ENCODE measurements at regions not wholly inside any gene's neighbourhood (a gene's known extent, or its start where the extent isn't known, plus 50 kb on each side); places are given as distances from the start of the nearest gene placed in this dataset.

DNA sequence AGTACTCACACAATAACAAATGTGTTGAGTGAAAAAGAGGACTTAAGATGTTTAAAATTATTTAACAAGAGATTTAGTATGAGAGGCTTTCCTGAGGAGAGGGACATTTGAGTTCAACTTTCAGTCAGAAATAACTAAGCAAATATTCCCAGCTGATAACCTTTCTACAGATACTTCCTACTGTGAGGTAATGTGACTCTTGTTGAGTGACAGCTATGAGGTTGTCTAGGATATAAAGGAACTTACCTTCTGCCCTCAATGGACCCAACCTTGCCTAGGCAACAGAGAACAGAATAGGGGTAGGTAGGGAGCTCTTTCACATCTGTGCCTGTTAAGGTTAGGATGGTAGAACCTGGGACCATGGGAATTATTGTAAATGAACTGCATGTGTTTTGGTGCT, 54.7 kb downstream of the GLUD2 start:
- no peak for DNase-seq (ENCODE audit: low read depth)

DNA sequence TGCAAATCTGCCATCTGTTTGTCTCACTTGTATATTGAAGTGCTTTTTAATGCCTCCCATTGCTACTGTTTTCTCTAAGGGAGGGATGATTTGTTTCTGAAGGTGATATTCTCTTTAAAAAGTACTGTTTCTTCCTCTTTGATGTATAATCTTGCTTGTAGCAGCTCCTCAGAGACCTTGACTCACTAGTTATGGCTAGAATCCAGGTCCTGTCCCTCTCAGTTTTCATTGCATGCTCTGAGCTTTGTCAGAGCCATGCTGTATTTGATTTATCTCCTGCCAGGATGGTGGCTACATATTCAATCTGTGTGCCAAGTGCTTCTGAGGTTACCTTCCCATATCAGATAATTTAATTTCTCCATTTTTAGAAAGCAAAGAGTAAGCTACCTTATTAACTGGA, 56.0 kb downstream of the GLUD2 start:
- DNase-seq (ENCODE audit: low read depth) = no peak

DNA sequence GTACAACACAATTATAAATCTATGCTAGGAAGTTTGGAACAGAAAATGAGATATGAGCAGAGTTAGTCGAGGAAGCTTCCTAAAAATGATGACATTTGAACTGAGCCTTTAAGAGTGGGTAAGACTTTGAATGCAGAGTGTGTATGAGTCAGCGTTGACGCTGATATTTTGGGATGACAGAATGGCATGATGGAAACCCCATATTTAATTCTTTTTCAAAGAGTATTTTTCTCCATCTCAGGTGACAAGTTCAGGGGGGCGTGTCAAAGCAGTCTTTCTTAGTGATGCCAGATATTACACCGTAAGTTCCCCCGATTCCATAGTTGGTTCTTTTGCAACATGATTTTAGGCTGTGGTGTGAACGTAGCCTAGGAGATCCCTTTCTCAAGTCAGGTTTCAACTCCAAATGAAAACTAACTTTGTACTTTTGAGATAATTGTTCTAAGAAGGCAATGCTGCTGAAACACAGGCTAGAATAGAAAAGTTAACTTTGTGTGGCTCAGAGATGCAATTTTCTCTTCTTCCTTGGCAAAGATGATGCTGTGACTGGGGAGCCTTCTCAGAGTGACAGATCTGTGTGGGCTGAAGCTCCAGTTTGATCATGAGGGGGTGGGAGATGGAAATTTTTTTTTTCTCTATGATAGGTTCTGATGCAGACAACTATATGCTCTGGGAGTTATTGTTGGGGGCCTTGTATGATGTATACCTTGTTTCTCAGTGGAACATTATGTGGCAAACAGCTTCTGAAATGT, 59.2 kb downstream of the GLUD2 start:
- no peak for DNase-seq (ENCODE audit: low read depth)

DNA sequence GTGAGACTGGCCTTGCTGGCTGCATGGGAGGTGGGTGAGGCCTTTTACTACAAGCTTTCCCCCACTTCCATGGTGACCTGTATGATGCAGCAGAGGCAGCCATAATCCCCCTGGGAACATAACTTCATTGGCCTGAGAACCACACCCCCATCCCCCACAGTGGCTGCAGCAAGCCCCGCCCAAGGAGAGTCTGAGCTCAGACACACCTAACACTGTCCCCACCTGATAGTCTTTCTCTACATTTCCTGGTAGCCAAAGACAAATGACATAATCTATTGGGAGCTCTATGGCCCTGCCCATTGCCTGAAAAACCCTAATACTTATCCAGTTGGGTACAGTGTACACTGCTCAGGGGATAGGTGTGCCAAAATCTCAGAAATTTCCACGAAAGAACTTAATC, 62.6 kb downstream of the GLUD2 start:
- DNase-seq (ENCODE audit: low read depth) = no peak

DNA sequence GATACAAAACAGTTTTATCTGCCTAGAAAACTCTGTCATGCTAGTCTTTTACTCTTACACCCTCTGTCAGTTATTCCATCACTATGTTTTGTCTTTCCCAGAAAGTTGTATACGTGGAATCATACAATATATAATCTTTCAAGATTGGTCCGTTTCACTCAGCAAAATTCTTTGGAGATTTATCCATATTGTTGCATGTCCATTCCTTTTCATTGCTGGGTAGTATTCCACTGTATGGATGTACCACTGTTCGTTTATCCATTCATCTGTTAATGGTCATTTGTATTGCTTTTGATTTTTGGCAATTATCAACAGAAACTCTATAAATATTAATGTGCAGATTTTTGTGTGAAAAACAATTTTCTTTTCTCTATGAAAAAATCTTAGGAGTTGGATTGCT, 63.1 kb downstream of the GLUD2 start:
- no peak for DNase-seq (ENCODE audit: low read depth)

DNA sequence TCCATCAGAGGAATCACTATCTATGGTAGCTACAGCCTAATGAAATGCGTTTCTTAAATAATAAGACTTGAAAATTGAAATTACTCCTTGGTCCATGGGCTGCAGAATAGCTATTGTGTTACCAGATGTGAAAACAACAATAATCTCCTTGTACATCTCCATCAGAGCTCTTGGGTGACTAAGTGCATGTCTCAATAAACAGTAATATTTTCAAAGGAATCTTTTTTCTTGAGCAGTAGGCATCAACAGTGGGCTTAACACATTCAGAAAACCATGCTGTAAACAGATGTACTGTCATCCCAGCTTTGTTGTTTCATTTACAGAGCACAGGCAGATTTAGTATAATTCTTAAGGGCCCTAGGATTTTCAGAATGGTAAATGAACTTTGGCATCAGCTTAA, 67.3 kb downstream of the GLUD2 start:
- no peak for DNase-seq (ENCODE audit: low read depth)

DNA sequence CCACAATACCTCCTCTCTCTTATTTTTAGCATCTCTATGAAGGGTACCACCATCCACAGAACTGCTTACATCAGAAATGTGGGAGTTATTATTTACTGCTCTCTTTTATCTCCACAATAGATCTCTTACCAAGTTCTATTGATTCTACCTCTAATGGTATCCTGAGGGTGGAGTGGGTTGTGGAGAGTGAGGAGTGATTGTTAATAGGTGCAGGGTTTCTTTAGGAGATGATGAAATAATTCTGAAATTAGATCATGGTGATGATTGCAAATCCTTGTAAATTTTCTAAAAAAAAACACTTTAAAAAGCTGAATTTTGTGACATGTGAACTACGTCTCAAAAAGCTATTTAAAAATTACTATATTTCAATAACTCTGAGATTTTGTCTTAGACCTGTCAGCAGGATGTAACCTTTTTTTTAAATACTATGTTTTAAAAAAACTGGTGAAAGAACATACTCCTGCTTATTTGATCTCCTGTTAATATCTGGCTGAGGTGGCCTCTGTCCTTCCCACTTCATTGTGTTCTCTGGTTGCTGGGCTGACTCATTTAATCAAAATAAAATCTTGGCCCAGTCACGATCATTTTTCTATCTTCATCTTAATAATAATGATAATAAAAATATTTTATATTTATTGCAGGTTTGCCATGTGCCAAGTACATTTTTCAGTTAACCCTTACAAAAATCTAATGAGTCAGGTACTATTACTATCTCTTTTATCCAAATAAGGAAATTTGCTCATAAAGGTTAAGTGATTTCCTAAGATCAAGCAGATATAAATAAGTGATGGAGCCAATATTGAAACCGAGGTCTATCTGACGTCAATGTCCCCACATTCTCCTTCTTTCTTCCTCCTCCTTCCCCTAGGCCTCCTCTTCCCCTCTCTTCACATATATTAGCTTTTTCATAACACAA, 73.5 kb downstream of the GLUD2 start:
- DNase-seq (ENCODE audit: low read depth) = no peak

DNA sequence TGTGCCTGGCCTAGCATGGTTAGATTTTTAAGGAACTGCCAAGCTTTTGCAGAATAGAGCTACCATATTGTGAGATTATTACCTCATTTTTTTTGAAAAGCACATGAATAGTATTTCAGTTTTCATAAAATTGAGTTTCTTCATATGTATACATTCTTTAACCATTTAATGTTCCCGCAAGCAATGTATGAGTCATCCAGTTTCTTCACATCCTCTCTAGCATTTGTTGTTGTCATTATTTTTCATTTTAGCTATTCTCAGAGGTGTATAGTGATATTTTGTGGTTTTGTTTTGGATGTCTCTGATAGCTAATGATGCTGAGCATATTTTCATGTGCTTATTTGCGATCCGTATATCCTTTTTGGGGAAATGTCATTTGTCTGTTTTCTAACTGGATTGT, 74.9 kb downstream of the GLUD2 start:
- peak; percentile 1 for DNase-seq (ENCODE audit: low read depth)

DNA sequence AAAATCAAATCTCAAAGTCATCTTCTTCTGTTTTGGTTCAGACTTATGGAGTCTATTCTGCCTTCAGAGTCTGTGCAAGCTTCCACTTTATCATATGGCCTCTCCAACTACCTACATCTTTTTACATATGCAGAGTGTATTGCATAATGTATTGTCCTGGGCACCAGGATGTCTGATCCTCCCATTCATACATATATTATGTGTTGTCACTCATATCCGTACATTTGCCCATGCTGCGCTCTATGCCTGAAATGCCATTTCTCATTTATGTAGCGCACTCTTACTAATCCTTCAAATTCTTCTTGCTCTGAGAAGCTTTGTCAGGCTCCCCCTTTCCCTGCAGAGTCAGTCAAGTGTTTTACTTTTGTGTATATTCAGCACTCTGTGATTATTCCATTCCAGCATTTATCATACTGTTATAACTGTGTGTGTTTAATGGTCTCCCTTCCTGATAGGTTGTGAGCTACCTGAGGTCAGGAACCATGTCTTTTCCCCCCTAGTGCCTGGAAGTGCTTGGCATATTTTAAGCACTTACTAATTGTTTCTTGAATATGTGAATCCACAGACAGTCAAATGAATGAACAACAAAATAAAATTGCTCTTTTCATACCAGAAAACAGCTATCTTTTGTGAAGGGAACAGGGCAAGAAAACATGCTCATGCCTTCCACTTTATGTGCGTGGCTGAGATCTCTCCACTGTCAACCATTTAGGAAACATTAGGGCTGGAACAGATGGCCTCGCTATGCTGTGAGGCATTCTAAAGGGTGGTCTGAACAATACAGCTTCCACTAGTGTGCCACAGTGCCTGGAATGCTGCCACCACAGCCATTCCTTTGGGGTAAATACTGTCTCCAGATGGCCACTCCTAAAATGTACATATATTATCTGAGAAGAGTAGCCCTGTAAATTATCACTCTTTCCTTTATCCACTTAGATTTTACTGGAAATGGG, 81.8 kb downstream of the GLUD2 start:
- no peak for DNase-seq (ENCODE audit: low read depth)

DNA sequence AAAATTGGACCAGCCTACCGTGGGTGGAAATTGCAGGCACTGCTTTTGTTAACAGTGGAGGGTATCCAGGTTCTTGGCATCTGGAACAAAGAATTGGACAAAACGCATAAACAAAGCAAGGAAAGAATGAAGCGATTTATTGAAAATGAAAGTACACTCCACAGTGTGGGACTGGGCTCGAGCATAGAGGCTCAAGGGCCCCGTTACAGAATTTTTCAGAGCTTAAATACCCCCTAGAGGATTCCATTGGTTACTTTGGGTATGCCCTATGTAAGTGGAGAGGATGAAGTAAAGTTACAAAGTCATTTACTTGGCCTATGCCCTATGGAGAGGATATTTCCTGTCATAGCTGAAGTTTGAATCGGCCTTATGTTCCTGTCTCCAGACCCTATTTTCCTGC, 85.3 kb downstream of the GLUD2 start:
- no peak for DNase-seq (ENCODE audit: low read depth)

DNA sequence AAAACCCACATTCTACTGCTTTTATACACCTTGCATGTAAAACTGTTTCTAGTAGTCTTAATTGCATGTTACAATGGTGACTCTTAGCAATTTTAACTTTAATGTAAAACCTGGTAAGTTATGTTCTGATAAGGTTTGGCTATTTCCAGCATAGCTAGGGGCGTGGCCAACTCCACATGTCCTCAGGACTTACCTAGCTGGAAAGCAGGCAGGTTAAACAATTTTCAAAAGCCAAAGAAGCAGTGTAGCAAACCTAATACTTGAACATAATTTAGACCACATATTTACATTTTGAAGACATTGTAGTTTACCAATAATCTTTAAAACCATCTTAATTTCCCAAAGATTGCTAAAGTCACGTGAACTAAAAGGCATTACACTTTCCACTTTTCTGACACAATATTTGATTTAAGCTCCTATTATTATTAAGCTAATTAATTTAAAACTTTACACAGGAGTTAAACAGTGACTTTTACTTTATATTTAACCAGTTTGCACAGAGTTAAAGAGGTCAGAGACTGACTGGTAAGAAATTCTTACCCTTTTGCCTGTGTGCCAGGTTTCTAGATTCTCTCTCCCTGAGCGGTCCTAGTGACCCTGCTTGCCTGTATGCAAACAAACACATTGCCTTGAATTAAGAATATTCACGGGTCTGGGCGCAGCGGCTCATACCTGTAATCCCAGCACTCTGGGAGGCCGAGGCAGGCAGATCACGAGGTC, 88.2 kb downstream of the GLUD2 start:
- DNase-seq (ENCODE audit: low read depth) = no peak

DNA sequence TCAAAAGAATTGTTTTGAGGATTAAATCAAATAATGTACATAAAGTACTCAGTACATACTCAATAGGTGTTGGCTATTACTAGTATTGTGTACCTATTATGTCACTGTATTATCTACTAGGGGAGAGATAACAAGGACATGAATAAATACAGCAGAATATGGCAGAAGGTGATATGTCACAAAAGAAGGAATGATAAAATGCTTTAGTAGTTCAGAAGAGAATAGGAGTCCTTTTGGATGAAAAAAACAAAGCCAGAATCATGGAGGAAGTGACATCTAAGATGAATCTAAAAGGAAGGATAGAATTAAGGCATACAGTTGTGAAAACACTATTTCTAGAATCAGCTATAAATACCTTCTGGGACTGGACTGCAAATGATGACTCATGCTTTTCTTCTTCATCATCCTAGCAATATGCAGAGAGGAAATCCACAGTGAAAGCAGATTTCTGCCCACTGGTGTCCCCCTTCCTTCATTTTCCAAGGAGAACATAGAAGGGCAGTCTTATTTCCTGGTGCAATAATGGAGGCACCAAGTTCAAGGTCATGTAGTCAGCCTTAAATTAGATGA, 98.7 kb downstream of the GLUD2 start:
- no peak for DNase-seq (ENCODE audit: low read depth)

DNA sequence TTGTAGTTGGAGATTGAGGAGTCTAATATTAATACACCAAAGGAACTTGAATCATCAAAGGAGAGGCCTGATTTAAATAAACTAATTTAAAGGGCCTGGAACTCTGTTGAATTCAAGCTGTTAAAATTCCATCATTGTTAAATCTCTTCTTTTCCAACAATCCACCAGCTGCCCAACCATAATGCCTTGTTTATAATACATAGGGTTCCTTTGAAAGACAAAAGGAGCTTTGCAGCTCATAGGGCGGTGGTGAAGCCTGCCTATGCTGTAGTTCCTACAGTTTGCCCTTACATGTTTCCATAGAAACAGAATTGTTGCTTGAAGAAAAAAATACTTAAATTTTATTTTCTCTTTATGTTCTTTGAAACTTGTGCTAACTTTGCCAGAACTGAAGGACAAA, 102.8 kb downstream of the GLUD2 start:
- no peak for DNase-seq (ENCODE audit: low read depth)

DNA sequence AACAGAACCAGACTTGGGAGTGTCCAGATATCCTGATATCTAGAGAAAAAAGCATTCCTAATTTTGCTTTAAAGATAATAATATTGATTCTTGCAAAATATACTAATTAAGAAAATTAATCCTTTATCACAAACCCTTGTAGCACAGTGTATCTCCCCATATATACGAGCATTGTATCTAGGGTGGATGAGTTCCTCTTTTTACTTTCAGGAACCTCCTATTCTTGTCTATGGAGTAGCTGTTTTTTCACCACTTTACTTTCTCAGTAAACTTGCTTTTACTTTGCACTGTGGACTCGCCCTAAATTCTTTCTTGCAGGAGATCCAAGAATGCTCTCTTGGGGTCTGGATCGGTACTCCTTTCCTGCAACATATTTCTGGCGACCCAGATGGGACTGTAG, 103.9 kb downstream of the GLUD2 start:
- no peak for DNase-seq (ENCODE audit: low read depth)

DNA sequence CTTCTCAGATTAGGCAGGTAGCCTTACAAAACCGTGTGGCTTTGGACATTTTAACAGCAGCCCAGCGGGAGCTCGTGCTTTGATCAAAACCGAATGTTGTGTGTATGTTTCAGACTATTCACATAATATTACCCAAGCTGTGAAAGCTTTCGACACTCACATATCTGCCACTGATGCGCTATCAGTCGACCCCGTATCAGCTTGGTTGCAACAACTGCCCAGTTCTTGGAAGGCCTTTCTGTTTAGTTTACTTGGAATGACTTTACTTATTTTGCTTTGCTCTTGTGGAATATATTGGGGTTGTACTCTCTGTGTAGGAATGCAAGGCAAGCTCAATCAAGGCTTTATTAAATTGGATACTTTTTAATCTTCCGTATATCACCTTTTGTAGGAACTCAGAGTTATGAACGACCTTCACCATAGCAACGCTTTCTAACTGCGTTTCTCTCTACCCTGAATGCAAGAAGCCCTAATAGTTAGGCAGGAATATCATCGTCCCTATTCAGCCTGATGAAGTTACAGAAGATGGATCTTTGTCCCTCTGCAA, 107.5 kb downstream of the GLUD2 start:
- no peak for DNase-seq (ENCODE audit: low read depth)

DNA sequence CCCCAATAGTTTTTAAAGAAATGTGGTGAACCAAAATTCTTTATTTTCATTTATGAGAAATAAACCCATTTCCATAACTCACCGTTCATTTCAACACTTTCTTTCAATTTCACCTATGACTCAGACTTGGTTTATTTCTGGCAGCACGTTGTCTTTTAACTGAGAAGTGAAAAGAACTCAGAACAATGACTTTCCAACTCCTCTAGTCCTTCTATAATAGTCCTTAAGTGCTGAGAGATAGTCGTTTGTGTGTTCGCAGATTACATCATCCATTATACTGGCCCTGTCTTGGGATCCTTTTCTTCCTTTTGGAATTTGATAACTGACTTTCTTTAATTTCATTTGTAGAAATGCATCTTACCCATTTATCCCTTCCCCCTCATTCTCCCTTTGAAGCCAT, 113.6 kb downstream of the GLUD2 start:
- DNase-seq (ENCODE audit: low read depth) = no peak

DNA sequence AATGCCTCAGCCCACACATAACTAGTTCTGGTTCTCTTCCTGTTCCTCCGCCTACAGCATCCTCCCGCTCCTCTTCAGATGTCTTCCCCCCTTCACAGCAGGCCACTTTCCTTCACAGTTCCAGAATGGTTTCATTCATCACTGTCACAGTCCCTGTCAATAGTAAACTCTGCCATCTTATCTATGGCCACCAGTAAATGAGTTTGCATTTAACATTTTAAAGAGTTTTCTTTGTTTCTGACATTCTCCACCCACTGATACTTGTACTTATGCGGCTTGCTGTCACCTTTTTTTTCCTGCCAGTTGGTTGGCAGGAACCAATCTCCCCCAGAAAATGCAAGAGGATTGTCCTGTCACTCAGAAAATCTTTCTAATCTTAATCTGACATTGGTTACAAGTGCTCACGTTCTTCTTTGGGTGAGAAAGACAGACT, 114.1 kb downstream of the GLUD2 start:
- no peak for DNase-seq (ENCODE audit: low read depth)

DNA sequence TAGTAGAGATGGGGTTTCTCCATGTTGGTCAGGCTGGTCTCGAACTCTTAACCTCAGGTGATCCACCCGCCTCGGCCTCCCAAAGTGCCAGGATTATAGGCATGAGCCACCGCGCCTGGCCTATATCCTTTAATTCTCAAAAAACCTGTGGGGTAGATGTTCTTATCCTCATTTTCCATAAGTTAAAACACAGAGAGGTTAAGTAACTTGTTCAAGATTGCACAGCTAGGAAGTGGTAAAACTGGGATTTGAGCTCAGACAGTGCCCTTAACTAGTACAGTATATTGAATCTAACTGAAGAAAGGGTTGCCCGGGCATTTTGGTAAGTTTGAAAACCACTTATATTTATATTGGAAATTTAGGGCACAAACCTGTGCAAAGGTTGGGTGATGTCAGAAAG, 116.0 kb downstream of the GLUD2 start:
- DNase-seq (ENCODE audit: low read depth) = no peak

DNA sequence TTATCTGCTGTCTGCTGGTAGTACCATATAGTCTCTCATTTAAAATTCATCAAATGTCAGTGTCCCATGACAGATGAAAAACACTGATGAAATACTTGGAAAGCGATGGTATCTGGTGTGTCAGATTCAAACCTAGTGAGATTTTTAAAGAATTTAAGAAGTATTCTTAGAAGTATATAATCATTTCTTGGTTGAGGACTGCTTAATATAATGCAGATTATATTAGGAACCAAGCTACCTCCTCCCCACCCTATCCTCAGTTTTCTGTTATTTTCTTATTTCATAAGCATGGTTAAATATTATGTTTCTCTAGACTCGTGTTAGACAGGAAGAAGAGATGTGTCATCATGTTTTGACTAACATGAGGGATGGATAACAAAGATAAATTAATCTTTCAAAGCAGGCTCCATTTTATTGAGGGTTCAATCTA, 118.5 kb downstream of the GLUD2 start:
- DNase-seq (ENCODE audit: low read depth) = no peak

DNA sequence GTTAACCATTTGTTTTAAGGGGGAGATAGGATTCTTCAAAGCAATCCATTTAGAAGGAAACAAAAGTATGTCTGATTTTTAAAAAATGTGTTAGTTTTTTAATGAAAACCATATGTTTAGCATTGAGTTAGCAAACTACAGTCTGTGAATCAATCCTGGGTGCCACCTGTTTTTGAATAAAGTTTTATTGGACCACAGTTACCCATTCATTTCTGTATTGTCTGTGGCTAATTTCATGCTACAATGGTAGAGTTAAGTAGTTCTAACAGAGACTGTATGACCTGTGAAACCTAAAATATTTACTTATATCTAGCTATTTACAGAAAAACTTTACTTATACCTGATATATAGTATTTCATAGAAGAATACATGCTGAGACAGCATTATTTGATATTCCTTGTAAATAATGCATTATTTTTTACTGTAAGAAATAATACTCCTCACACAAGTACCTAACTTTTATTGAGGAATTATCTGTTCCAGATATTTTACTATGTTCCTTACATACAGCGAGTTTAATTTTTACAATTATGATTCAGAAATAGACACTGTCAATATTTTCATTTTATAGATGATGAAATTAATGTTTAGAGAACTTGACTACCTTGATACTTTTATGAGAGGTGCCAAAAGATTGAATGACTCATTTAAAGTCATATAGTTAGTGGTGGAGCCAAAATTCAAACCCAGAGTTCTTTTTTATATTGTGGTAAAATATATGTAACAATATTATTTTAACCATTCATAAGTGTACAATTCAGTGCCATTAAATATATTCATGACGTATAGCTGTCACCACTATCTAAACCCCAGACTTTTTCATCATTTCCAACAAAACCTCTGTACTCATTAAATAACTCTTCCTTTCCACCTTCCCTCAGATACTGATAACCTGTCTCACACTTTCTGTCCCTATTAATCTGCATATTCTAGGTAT, 122.0 kb downstream of the GLUD2 start:
- no peak for DNase-seq (ENCODE audit: low read depth)

Data from ELR (cell line).